CD4-positive, CD25-positive, alpha-beta regulatory T cell (primary cell): ENCODE measurements at regions not wholly inside any gene's neighbourhood (a gene's known extent, or its start where the extent isn't known, plus 50 kb on each side); places are given as distances from the start of the nearest gene placed in this dataset.

ENCODE experiments used
- ATAC-seq, 2 donors: fragments of 150-1000 bp; cut with Tn5 transposase; one replicate each; pipeline ENCODE4 v1.10.0; 2021; ENCODE audit warnings: low read depth in 2 of 2, moderate number of reproducible peaks in 2 of 2, moderate library complexity in 1 of 2
- DNase-seq, 3 donors: peaks; one replicate each; pipeline versions ENCODE4 v3.0.0 to v3.0.0-alpha.2; 2012 to 2022; ENCODE audit warnings: mixed read lengths in 1 of 3
- H3K27ac ChIP-seq: one replicate; pipeline ENCODE4 v1.7.0; 2013; ENCODE audit warnings: mild to moderate bottlenecking, low read length; ENCODE audit not compliant: insufficient read depth, poor library complexity, severe bottlenecking
- H3K27me3 ChIP-seq: one replicate; pipeline ENCODE4 v1.7.0; 2013; ENCODE audit warnings: low read length; ENCODE audit not compliant: control insufficient read depth, insufficient read depth
- H3K36me3 ChIP-seq: one replicate; pipeline ENCODE4 v1.7.0; 2013; ENCODE audit warnings: mild to moderate bottlenecking, low read length, moderate library complexity; ENCODE audit not compliant: control insufficient read depth, insufficient read depth
- H3K4me1 ChIP-seq: 2 replicates; pipeline ENCODE4 v1.7.0; 2013; ENCODE audit warnings: mild to moderate bottlenecking, low read length; ENCODE audit not compliant: insufficient read depth, control insufficient read depth, poor library complexity, severe bottlenecking
- H3K4me3 ChIP-seq: one replicate; pipeline ENCODE4 v1.7.0; 2013; ENCODE audit warnings: low read depth, mild to moderate bottlenecking, low read length, moderate library complexity
- H3K9me3 ChIP-seq, 2 experiments: 1 replicate in 1 of 2; 2 replicates in 1 of 2; pipeline ENCODE4 v1.7.0; 2013; ENCODE audit warnings: low read length in 2 of 2, mild to moderate bottlenecking in 1 of 2, moderate library complexity in 1 of 2; ENCODE audit not compliant: control insufficient read depth in 2 of 2
- H3K27ac Mint-ChIP-seq, 3 donors: one replicate each; pipeline ENCODE4 v1.8.0; 2020 to 2022; ENCODE audit warnings: mild to moderate bottlenecking in 3 of 3, mixed read lengths in 3 of 3, moderate library complexity in 2 of 3
- H3K27me3 Mint-ChIP-seq: one replicate; pipeline ENCODE4 v1.8.0; 2022; ENCODE audit warnings: mild to moderate bottlenecking, mixed read lengths
- H3K36me3 Mint-ChIP-seq: one replicate; pipeline ENCODE4 v1.8.0; 2020; ENCODE audit warnings: mixed read lengths
- H3K4me1 Mint-ChIP-seq, 4 donors: one replicate each; pipeline ENCODE4 v1.8.0; 2020 to 2022; ENCODE audit warnings: mixed read lengths in 4 of 4, mild to moderate bottlenecking in 1 of 4
- H3K4me3 Mint-ChIP-seq, 4 donors: one replicate each; pipeline ENCODE4 v1.8.0; 2020 to 2022; ENCODE audit warnings: mild to moderate bottlenecking in 4 of 4, mixed read lengths in 4 of 4, moderate library complexity in 3 of 4
- H3K9me3 Mint-ChIP-seq, 7 donors: one replicate each; pipeline ENCODE4 v1.8.0; 2020 to 2022; ENCODE audit warnings: mixed read lengths in 7 of 7, mild to moderate bottlenecking in 3 of 7, moderate library complexity in 2 of 7

DNA sequence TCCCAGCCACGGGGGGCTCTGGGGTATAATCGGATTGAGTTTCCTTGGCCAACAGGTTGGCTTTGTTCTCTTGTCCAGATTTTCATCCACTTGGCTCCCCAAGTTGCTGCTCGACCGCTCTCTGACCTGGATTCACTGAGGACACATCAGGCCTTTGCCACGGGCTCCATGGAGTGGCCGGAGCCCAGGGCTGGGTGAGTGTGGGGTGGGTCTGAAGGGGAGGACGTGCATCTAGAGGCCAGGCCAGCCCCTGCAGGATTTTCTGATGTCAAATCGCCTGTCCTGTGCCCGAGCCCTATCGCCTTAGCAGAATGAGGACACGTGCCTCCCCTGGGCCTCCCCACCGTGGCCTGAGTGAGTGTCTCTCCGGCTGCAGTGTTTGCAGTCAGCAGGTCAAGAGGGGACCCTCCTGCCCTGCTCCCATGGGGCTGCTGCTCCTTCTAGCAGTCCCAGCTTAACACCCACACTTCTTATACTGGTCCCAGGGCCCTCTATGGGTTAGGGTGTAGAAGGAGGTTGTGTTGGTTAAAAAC is 89.1 kb upstream of the BOD1 start:
- no peaks in the 10 kb centered on the region for H3K4me1 Mint-ChIP-seq
- ATAC-seq (no peak), DNase-seq (no peak)
- H3K27me3 Mint-ChIP-seq, result no peaks in the 10 kb centered on the region
- Histone ChIP-seq H3K9me3 (no peaks in the 10 kb centered on the region), H3K4me3 (no peak overlapping the region), H3K36me3 (no peaks in the 10 kb centered on the region), H3K27ac (no peak overlapping the region), H3K27me3 (no peaks in the 10 kb centered on the region), H3K4me1 (no peaks in the 10 kb centered on the region)
- no peaks in the 10 kb centered on the region for H3K9me3 Mint-ChIP-seq
- H3K36me3 Mint-ChIP-seq, result no peaks in the 10 kb centered on the region
- H3K27ac Mint-ChIP-seq, result no peak overlapping the region
- H3K4me3 Mint-ChIP-seq, result no peak overlapping the region

DNA sequence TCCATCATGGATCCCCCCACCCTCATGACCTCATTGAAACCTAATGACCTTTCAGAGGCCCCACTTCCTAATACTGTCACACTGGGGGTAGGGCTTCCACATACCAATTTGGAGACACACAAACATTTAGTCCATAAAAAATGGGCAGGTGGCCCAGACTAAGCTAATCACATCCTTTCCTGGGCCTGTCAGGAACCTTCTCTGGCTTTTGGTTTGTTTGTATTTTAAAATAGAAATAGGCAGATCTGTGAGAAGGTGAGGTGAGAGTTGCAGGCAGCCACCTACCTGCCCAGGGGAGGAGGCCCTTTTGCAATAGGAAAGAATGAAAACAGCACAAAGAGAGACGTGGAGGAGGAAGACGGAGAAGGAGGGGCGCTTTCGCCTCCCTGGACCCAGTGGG is 90.2 kb upstream of the BOD1 start:
- no peaks in the 10 kb centered on the region for H3K4me1 ChIP-seq
- H3K36me3 ChIP-seq, result no peaks in the 10 kb centered on the region
- no peak overlapping the region for H3K4me3 ChIP-seq
- Mint-ChIP-seq H3K36me3 (peaks cover 4% of the 10 kb centered on the region), H3K9me3 (peaks cover 0 to 3% (median 0%) of the 10 kb centered on the region in 7 donors), H3K27me3 (no peaks in the 10 kb centered on the region), H3K4me1 (no peaks in the 10 kb centered on the region), H3K27ac (no peak overlapping the region), H3K4me3 (no peak overlapping the region)
- H3K27ac ChIP-seq, result no peak overlapping the region
- H3K27me3 ChIP-seq, result no peaks in the 10 kb centered on the region
- no peak for ATAC-seq
- no peaks in the 10 kb centered on the region for H3K9me3 ChIP-seq
- DNase-seq, result no peak

DNA sequence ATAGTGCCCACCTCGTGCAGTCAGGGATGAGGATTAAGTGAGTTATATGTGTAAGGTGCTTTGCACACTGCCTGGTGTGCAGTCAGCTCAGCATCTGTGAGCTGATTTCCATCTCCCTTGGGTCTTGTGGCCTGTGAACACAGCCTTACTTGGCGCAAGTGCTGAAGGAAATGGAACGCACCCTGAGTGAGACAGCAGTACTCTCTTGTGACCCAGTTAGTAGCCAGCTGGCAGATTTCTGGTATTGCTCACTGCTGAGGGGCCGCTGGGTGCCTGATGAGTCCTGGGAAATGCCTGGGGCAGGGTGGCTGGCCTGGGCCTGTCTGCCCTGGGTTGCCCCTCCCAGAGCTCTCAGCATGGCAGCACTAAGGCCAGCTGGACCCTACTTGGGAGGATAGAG is 90.9 kb upstream of the BOD1 start:
- H3K9me3 Mint-ChIP-seq, result peaks cover 0 to 3% (median 0%) of the 10 kb centered on the region in 7 donors
- H3K4me1 Mint-ChIP-seq, result peaks cover 0 to 3% (median 0%) of the 10 kb centered on the region in 4 donors
- ATAC-seq (no peak), DNase-seq (no peak)
- Histone ChIP-seq H3K27me3 (no peaks in the 10 kb centered on the region), H3K36me3 (no peaks in the 10 kb centered on the region), H3K27ac (no peak overlapping the region), H3K4me3 (no peak overlapping the region), H3K9me3 (no peaks in the 10 kb centered on the region), H3K4me1 (no peaks in the 10 kb centered on the region)
- H3K27me3 Mint-ChIP-seq, result no peaks in the 10 kb centered on the region
- H3K27ac Mint-ChIP-seq, result no peak overlapping the region
- no peak overlapping the region for H3K4me3 Mint-ChIP-seq
- peaks cover 4% of the 10 kb centered on the region for H3K36me3 Mint-ChIP-seq

DNA sequence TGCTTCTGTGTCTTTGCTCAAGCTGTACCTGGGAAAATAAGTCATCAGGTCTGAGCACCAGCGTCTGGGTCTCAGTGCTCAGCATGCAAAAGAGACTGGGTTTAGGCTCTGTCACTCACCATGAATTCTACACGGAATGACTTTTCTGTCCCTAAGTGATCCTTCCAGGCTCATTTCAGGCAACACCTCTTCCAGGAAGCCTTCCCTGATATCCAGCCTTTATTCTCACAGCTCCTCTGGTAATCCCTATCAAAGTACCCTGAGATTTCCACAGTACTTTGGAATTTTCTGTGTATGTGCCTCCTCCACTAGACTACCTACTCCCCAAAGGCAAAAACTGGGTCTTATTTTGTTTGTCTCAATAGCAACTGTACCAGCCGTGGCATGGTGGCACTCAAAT is 92.7 kb upstream of the BOD1 start:
- ATAC-seq, result no peak
- H3K27me3 ChIP-seq, result no peaks in the 10 kb centered on the region

DNA sequence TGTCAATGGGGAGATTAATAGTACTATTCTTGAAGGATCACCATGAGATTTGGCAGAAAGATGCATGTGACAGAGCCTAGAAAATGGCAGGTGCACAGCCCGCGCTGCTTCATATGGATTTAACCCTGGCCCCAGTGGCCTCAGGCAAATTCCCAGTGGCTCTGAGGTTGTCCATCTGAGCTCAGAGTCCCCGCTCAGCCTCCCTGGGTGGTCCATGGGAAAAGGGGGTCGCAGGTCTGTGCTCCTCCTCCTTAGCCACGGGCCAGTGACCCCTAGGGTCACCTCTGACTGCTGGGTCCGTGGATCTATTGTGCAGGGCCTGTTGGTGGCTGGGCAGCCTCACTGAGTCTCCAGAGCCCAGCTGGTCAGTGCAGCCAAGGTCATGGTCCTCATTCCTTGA is 93.3 kb upstream of the BOD1 start:
- peaks cover 0 to 3% (median 0%) of the 10 kb centered on the region in 7 donors for H3K9me3 Mint-ChIP-seq
- DNase-seq, result no peak
- H3K27me3 Mint-ChIP-seq, result no peaks in the 10 kb centered on the region

More for the DNA sequence above, 92.7 kb upstream of the BOD1 start:
- Histone ChIP-seq H3K27ac (no peak overlapping the region), H3K36me3 (no peaks in the 10 kb centered on the region), H3K4me3 (no peak overlapping the region), H3K9me3 (no peaks in the 10 kb centered on the region), H3K4me1 (no peaks in the 10 kb centered on the region)
- DNase-seq, result no peak
- Mint-ChIP-seq H3K4me3 (no peak overlapping the region), H3K27ac (peak overlapping the region in 1 of 3 donors; percentile 67), H3K4me1 (peaks cover 0 to 5% (median 0%) of the 10 kb centered on the region in 4 donors), H3K27me3 (no peaks in the 10 kb centered on the region), H3K36me3 (peaks cover 4% of the 10 kb centered on the region), H3K9me3 (peaks cover 0 to 3% (median 0%) of the 10 kb centered on the region in 7 donors)

DNA sequence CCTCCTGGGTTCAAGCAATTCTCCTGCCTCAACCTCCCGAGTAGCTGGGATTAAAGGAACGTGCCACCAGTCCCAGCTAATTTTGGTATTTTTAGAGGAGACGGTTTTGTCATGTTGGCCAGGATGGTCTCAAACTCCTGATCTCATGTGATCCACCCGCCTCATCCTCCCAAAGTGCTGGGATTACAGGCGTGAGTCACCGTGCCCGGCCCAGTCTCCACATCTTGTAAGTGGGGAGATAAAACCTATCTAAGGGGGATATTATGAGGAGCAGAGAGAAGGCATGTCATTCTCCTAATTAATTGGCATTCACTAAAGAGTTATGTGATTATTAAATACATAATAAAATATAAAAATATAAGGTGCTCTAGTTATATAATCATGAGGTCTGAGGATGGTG is 94.1 kb upstream of the BOD1 start:
- Histone ChIP-seq H3K9me3 (no peaks in the 10 kb centered on the region), H3K4me1 (no peaks in the 10 kb centered on the region), H3K27me3 (no peaks in the 10 kb centered on the region), H3K27ac (no peak overlapping the region), H3K4me3 (no peak overlapping the region), H3K36me3 (no peaks in the 10 kb centered on the region)
- Mint-ChIP-seq H3K27ac (no peak overlapping the region), H3K36me3 (peaks cover 4% of the 10 kb centered on the region), H3K4me3 (no peak overlapping the region), H3K4me1 (peaks cover 0 to 5% (median 0%) of the 10 kb centered on the region in 4 donors), H3K9me3 (peaks cover 0 to 3% (median 0%) of the 10 kb centered on the region in 7 donors), H3K27me3 (no peaks in the 10 kb centered on the region)
- no peak for DNase-seq
- no peak for ATAC-seq

More for the DNA sequence above, 93.3 kb upstream of the BOD1 start:
- H3K36me3 Mint-ChIP-seq, result peaks cover 4% of the 10 kb centered on the region
- Histone ChIP-seq H3K27me3 (no peaks in the 10 kb centered on the region), H3K4me3 (no peak overlapping the region), H3K27ac (no peak overlapping the region), H3K4me1 (no peaks in the 10 kb centered on the region), H3K9me3 (no peaks in the 10 kb centered on the region), H3K36me3 (no peaks in the 10 kb centered on the region)
- no peak for ATAC-seq
- H3K27ac Mint-ChIP-seq, result no peak overlapping the region
- peaks cover 0 to 5% (median 0%) of the 10 kb centered on the region in 4 donors for H3K4me1 Mint-ChIP-seq
- no peak overlapping the region for H3K4me3 Mint-ChIP-seq

DNA sequence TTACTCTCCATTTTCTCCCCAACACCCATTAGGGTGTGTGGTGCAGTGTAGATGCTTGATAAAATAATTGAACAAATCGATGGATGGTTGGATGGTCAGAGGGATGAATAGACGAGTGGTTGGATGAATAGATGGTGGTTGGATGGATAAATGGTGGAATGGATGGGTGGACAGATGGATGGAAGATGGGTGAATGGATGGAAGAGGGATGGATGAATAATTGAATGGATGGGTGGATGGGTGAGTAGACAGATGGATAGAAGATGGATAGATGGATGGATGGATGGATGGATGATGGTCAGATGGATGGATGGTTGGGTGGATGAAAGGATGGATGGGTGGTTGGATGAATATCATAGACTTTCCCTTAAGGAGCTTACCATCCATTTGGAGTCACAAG is 95.0 kb upstream of the BOD1 start:
- H3K4me1 Mint-ChIP-seq, result peaks cover 0 to 5% (median 0%) of the 10 kb centered on the region in 4 donors
- H3K4me1 ChIP-seq, result no peaks in the 10 kb centered on the region
- H3K36me3 Mint-ChIP-seq, result peaks cover 4% of the 10 kb centered on the region
- no peaks in the 10 kb centered on the region for H3K27me3 ChIP-seq
- H3K9me3 ChIP-seq, result no peaks in the 10 kb centered on the region
- H3K4me3 ChIP-seq, result no peak overlapping the region
- H3K27me3 Mint-ChIP-seq, result no peaks in the 10 kb centered on the region
- H3K9me3 Mint-ChIP-seq, result peaks cover 0 to 3% (median 0%) of the 10 kb centered on the region in 7 donors
- H3K36me3 ChIP-seq, result no peaks in the 10 kb centered on the region
- no peak overlapping the region for H3K4me3 Mint-ChIP-seq
- no peak overlapping the region for H3K27ac ChIP-seq
- no peak for ATAC-seq
- H3K27ac Mint-ChIP-seq, result no peak overlapping the region
- DNase-seq, result no peak

DNA sequence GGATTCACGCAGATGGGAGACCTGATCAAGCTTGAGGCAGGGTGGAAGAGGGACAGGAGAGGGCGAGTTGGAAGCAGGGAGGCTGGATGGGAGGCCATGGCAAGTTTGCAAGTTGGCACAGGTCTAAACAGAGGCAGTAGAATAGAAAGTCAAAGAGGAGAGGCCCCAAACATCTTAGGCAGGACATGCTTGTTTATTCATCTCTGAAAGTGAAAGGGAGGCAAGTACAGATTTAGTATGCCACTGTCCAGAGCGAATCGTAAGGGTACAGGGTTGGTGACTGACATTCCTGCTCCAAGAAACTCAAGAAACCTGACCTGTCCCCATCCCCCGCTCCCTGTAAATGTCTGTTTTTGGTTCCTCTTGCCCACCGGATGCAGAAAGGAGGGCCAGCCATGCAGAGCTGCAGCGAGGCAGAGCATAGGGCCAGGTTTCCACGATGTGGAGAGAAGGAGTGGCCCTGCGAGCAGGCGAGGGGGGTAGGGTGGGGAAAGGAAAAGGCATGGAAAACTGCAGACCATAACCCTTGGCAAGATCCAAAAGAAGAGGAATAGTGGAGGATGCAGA is 96.2 kb upstream of the BOD1 start:
- no peaks in the 10 kb centered on the region for H3K9me3 ChIP-seq
- no peak overlapping the region for H3K27ac ChIP-seq
- H3K4me1 Mint-ChIP-seq, result peaks cover 0 to 5% (median 0%) of the 10 kb centered on the region in 4 donors
- no peak overlapping the region for H3K4me3 Mint-ChIP-seq
- DNase-seq (no peak), ATAC-seq (no peak)
- peaks cover 4% of the 10 kb centered on the region for H3K36me3 Mint-ChIP-seq
- H3K9me3 Mint-ChIP-seq, result peaks cover 0 to 3% (median 0%) of the 10 kb centered on the region in 7 donors
- H3K4me3 ChIP-seq, result no peak overlapping the region
- no peaks in the 10 kb centered on the region for H3K36me3 ChIP-seq
- no peaks in the 10 kb centered on the region for H3K4me1 ChIP-seq
- no peaks in the 10 kb centered on the region for H3K27me3 ChIP-seq
- peak overlapping the region in 2 of 3 donors; percentile 52 to 59 for H3K27ac Mint-ChIP-seq
- no peaks in the 10 kb centered on the region for H3K27me3 Mint-ChIP-seq
